ENCODE measurements at regions not wholly inside any gene's neighbourhood (a gene's known extent, or its start where the extent isn't known, plus 50 kb on each side); places are given as distances from the start of the nearest gene placed in this dataset.
"Not testable (repeated sequence)": the region's sequence is repeated elsewhere in the genome, so short reads cannot be mapped to it uniquely, and the experiment has no call there.

- TF ChIP-seq CTCF (IDR thresholded peaks at IDR 0.05; ENCODE audit: insufficient read depth, low read depth, low read length), result no peak
- H3K4me3 ChIP-seq (ENCODE audit: low read depth, low read length), result no peak overlapping the region
- DNase-seq (ENCODE audit: low read depth), result peak; percentile 6
Measured at GRCh38 chr4:114041117-114041475, 61.6 kb upstream of the ARSJ start.

- no peak overlapping the region for H3K4me3 ChIP-seq (ENCODE audit: low read depth, low read length)
- no peak for DNase-seq (ENCODE audit: low read depth)
- no peak for TF ChIP-seq CTCF (IDR thresholded peaks at IDR 0.05; ENCODE audit: insufficient read depth, low read depth, low read length)
Measured at GRCh38 chr4:114043116-114043515, 63.7 kb upstream of the ARSJ start.

- DNase-seq (ENCODE audit: low read depth), result not testable (repeated sequence)
Measured at GRCh38 chr4:114044351-114044750, 64.9 kb upstream of the ARSJ start.

GRCh38 chr4:114046331-114046730, 66.9 kb upstream of the ARSJ start:
- DNase-seq (ENCODE audit: low read depth), result no peak
- H3K4me3 ChIP-seq (ENCODE audit: low read depth, low read length), result no peak overlapping the region
- no peak for TF ChIP-seq CTCF (IDR thresholded peaks at IDR 0.05; ENCODE audit: insufficient read depth, low read depth, low read length)

More at GRCh38 chr4:114044351-114044750, 64.9 kb upstream of the ARSJ start:
- not testable (repeated sequence) for H3K4me3 ChIP-seq (ENCODE audit: low read depth, low read length)

GRCh38 chr4:114048154-114048553, 68.7 kb upstream of the ARSJ start:
- DNase-seq (ENCODE audit: low read depth); H3K4me3 ChIP-seq (ENCODE audit: low read depth, low read length): not testable (repeated sequence)

GRCh38 chr4:114052227-114052626, 72.8 kb upstream of the ARSJ start:
- no peak for DNase-seq (ENCODE audit: low read depth)
- TF ChIP-seq CTCF (IDR thresholded peaks at IDR 0.05; ENCODE audit: insufficient read depth, low read depth, low read length), result no peak
- no peak overlapping the region for H3K4me3 ChIP-seq (ENCODE audit: low read depth, low read length)

GRCh38 chr4:114056599-114056998, 77.2 kb upstream of the ARSJ start:
- TF ChIP-seq CTCF (IDR thresholded peaks at IDR 0.05; ENCODE audit: insufficient read depth, low read depth, low read length), result no peak
- no peak overlapping the region for H3K4me3 ChIP-seq (ENCODE audit: low read depth, low read length)
- DNase-seq (ENCODE audit: low read depth), result no peak

GRCh38 chr4:114057746-114058145, 78.3 kb upstream of the ARSJ start:
- no peak for DNase-seq (ENCODE audit: low read depth)
- no peak overlapping the region for H3K4me3 ChIP-seq (ENCODE audit: low read depth, low read length)
- no peak for TF ChIP-seq CTCF (IDR thresholded peaks at IDR 0.05; ENCODE audit: insufficient read depth, low read depth, low read length)

Measured in fibroblast of villous mesenchyme (primary cell).